ENCODE measurements at regions not wholly inside any gene's neighbourhood (a gene's known extent, or its start where the extent isn't known, plus 50 kb on each side); places are given as distances from the start of the nearest gene placed in this dataset.

- dilution Hi-C loops (cut with MboI; ENCODE audit: extremely low pct_ligation_motif_present, low sequenced_read_pairs), result no loop called here
- no peaks in the 10 kb centered on the region for H3K27me3 ChIP-seq (ENCODE audit: control insufficient read depth, extremely low read depth, insufficient read depth, low read length)
- H3K9me3 ChIP-seq (ENCODE audit: control insufficient read depth, low read depth, low read length), result no peaks in the 10 kb centered on the region
- DNase-seq (ENCODE audit: low read depth, low spot score) (no peak), FAIRE-seq (no peak)
- H3K4me1 ChIP-seq (ENCODE audit: control insufficient read depth, extremely low read depth, insufficient read depth, low read length), result peaks cover 15% of the 10 kb centered on the region
- no peaks in the 10 kb centered on the region for H3K9me1 ChIP-seq (ENCODE audit: control insufficient read depth, extremely low read depth, insufficient read depth, low read length)
- no peak overlapping the region for H3K4me3 ChIP-seq (ENCODE audit: control insufficient read depth in 2 of 3, extremely low read depth in 1 of 3, insufficient read depth in 2 of 3, low read depth in 1 of 3, low read length in 3 of 3)
- no peak overlapping the region for H3K9ac ChIP-seq (ENCODE audit: control insufficient read depth, extremely low read depth, insufficient read depth, low read length)
- no peak overlapping the region for H3K4me2 ChIP-seq (ENCODE audit: control insufficient read depth, extremely low read depth, insufficient read depth, low read depth, low read length)
- no peaks in the 10 kb centered on the region for H3K79me2 ChIP-seq (ENCODE audit: control insufficient read depth, insufficient read depth, low read length)
- H4K20me1 ChIP-seq (ENCODE audit: control insufficient read depth, extremely low read depth, insufficient read depth, low read length), result no peaks in the 10 kb centered on the region
- no peaks in the 10 kb centered on the region for H3K36me3 ChIP-seq (ENCODE audit: control insufficient read depth in 2 of 2, extremely low read depth in 1 of 2, insufficient read depth in 2 of 2, low read length in 2 of 2)
- TF ChIP-seq CTCF (optimal IDR thresholded peaks at IDR 0.05 in 1 of 3, IDR thresholded peaks at IDR 0.05 in 1 of 3, conservative IDR thresholded peaks at IDR 0.05 in 1 of 3; ENCODE audit: extremely low read depth in 1 of 3, insufficient read depth in 2 of 3, low read length in 3 of 3), result no peak
- TF ChIP-seq EZH2 (IDR thresholded peaks at IDR 0.05; ENCODE audit: low read length), result no peak
- H2AFZ ChIP-seq (ENCODE audit: control insufficient read depth, low read length), result no peak overlapping the region
- H3K27ac ChIP-seq (ENCODE audit: control insufficient read depth, insufficient read depth, low read length), result no peak overlapping the region
These were observed 58.8 kb upstream of the CD83 start for GRCh38 chr6:14058735-14059134.

GRCh38 chr6:14059791-14060436 is 57.7 kb upstream of the CD83 start:
- TF ChIP-seq EZH2 (IDR thresholded peaks at IDR 0.05; ENCODE audit: low read length) (no peak), CTCF (optimal IDR thresholded peaks at IDR 0.05 in 1 of 3, IDR thresholded peaks at IDR 0.05 in 1 of 3, conservative IDR thresholded peaks at IDR 0.05 in 1 of 3; ENCODE audit: extremely low read depth in 1 of 3, insufficient read depth in 2 of 3, low read length in 3 of 3) (no peak)
- Histone ChIP-seq H3K27ac (ENCODE audit: control insufficient read depth, insufficient read depth, low read length) (no peak overlapping the region), H3K9me1 (ENCODE audit: control insufficient read depth, extremely low read depth, insufficient read depth, low read length) (no peaks in the 10 kb centered on the region), H3K4me2 (ENCODE audit: control insufficient read depth, extremely low read depth, insufficient read depth, low read depth, low read length) (peak overlapping the region; percentile 80), H2AFZ (ENCODE audit: control insufficient read depth, low read length) (peak overlapping the region; percentile 72), H3K4me1 (ENCODE audit: control insufficient read depth, extremely low read depth, insufficient read depth, low read length) (peaks cover 12% of the 10 kb centered on the region), H4K20me1 (ENCODE audit: control insufficient read depth, extremely low read depth, insufficient read depth, low read length) (no peaks in the 10 kb centered on the region), H3K4me3 (ENCODE audit: control insufficient read depth in 2 of 3, extremely low read depth in 1 of 3, insufficient read depth in 2 of 3, low read depth in 1 of 3, low read length in 3 of 3) (peak overlapping the region in 2 of 3 experiments; percentile 36 to 40), H3K9ac (ENCODE audit: control insufficient read depth, extremely low read depth, insufficient read depth, low read length) (no peak overlapping the region), H3K9me3 (ENCODE audit: control insufficient read depth, low read depth, low read length) (no peaks in the 10 kb centered on the region), H3K27me3 (ENCODE audit: control insufficient read depth, extremely low read depth, insufficient read depth, low read length) (no peaks in the 10 kb centered on the region), H3K79me2 (ENCODE audit: control insufficient read depth, insufficient read depth, low read length) (no peaks in the 10 kb centered on the region), H3K36me3 (ENCODE audit: control insufficient read depth in 2 of 2, extremely low read depth in 1 of 2, insufficient read depth in 2 of 2, low read length in 2 of 2) (no peaks in the 10 kb centered on the region)
- FAIRE-seq (peak; percentile 84), DNase-seq (ENCODE audit: low read depth, low spot score) (no peak)
- dilution Hi-C loops (cut with MboI; ENCODE audit: extremely low pct_ligation_motif_present, low sequenced_read_pairs), result no loop called here
